ENCODE measurements at regions not wholly inside any gene's neighbourhood (a gene's known extent, or its start where the extent isn't known, plus 50 kb on each side); places are given as distances from the start of the nearest gene placed in this dataset.

DNA sequence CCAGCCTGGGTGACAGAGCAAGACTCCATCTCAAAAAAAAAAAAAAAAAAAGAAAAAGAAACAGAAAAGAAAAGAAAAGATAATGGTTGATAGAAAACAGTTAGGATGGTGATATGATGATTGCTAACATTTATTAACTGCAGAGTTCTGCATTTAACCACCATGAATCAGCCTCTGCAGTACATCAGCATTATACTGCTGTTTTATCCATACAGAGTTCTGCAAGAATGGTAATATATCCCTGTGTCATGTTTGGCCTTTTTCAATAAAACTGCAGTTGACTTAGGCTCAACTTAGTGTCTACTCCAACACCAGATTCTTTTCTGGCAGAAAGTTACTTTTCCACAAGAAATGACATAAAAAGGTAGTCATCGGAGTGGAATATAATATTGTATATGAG lies 62.6 kb downstream of the DUSP6 start:
- H3K36me3 ChIP-seq: no peaks in the 10 kb centered on the region
- intact Hi-C loops (cut with DNase I; ENCODE audit: low total_unique reads): no loop called here
- H3K4me3 ChIP-seq: no peak overlapping the region
- no peaks in the 10 kb centered on the region for H3K4me1 ChIP-seq
- no peaks in the 10 kb centered on the region for H3K9me3 ChIP-seq
- no peaks in the 10 kb centered on the region for H3K27me3 ChIP-seq
- no peak for TF ChIP-seq POLR2A (IDR thresholded peaks at IDR 0.05)
- TF ChIP-seq, protein P1, sequence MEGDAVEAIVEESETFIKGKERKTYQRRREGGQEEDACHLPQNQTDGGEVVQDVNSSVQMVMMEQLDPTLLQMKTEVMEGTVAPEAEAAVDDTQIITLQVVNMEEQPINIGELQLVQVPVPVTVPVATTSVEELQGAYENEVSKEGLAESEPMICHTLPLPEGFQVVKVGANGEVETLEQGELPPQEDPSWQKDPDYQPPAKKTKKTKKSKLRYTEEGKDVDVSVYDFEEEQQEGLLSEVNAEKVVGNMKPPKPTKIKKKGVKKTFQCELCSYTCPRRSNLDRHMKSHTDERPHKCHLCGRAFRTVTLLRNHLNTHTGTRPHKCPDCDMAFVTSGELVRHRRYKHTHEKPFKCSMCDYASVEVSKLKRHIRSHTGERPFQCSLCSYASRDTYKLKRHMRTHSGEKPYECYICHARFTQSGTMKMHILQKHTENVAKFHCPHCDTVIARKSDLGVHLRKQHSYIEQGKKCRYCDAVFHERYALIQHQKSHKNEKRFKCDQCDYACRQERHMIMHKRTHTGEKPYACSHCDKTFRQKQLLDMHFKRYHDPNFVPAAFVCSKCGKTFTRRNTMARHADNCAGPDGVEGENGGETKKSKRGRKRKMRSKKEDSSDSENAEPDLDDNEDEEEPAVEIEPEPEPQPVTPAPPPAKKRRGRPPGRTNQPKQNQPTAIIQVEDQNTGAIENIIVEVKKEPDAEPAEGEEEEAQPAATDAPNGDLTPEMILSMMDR (IDR thresholded peaks at IDR 0.05): no peak
- no peak overlapping the region for H3K27ac ChIP-seq
- DNase-seq: no peak

DNA sequence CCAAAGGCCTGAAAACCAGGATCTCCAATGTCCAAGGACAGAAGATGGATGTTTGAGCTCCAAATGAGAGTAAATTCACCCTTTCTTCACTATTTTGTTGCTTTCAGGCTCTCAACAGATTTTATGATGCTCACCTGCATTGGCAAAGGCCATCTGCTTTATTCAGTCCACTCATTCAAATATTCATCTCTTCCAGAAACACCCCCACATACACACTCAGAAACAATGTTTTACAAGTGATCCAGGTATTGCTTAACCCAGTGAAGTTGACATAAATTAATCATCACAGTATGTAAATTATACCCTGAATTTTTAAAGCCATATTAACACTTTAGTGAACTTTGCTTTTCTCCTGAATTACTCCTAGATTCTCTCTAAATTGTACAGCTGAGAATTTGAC lies 63.3 kb downstream of the DUSP6 start:
- intact Hi-C loops (cut with DNase I; ENCODE audit: low total_unique reads): no loop called here
- Histone ChIP-seq H3K4me3 (no peak overlapping the region), H3K36me3 (no peaks in the 10 kb centered on the region), H3K27ac (no peak overlapping the region), H3K9me3 (no peaks in the 10 kb centered on the region), H3K4me1 (no peaks in the 10 kb centered on the region), H3K27me3 (no peaks in the 10 kb centered on the region)
- no peak for DNase-seq
- TF ChIP-seq POLR2A (IDR thresholded peaks at IDR 0.05): no peak
- TF ChIP-seq, protein P1 (IDR thresholded peaks at IDR 0.05): no peak

DNA sequence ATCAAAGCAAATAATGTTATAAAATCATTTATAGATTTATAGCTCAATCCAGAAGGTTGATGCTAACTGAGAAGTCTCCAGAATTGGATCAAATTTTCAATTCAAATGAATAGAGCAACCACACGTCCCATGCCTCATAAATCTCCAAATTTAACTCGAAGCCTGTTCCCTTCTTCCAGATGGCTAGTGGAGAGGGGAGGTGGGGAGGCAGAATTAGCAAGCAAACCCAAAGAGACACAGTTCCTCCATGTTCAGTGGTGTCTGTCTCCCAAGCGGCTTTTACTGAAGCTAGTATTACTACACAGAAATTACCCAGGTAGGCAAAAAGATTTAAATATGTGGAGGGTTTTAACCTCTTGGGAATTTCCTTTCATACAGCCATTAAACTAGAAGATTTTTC lies 65.8 kb downstream of the DUSP6 start:
- no peaks in the 10 kb centered on the region for H3K27me3 ChIP-seq
- no peak overlapping the region for H3K27ac ChIP-seq

DNA sequence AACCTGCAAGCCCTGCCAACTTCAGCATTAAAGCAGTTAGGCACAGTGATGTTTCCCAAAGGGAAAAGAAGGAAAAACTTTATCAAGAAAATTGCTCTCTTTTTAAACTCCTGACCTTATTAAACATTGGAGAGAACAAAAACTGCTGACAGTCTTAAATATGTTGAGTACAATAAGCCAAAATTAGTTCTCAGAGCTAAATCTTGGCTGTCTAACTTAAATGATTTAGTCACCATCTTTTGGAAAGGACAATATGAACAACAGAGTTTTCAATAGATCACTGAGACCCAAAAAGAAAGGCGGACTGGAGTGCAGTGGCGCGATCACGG lies 70.8 kb downstream of the DUSP6 start:
- DNase-seq: no peak
- intact Hi-C loops (cut with DNase I; ENCODE audit: low total_unique reads): no loop called here
- Histone ChIP-seq H3K4me3 (no peak overlapping the region), H3K27me3 (no peaks in the 10 kb centered on the region), H3K36me3 (no peaks in the 10 kb centered on the region), H3K27ac (no peak overlapping the region), H3K9me3 (no peaks in the 10 kb centered on the region), H3K4me1 (no peaks in the 10 kb centered on the region)
- TF ChIP-seq POLR2A (IDR thresholded peaks at IDR 0.05): no peak
- TF ChIP-seq, protein P1 (IDR thresholded peaks at IDR 0.05): no peak

More for the DNA sequence above, 65.8 kb downstream of the DUSP6 start:
- no peak for TF ChIP-seq POLR2A (IDR thresholded peaks at IDR 0.05)
- TF ChIP-seq, protein P1 (IDR thresholded peaks at IDR 0.05): no peak
- Histone ChIP-seq H3K9me3 (no peaks in the 10 kb centered on the region), H3K36me3 (no peaks in the 10 kb centered on the region), H3K4me3 (no peak overlapping the region), H3K4me1 (no peaks in the 10 kb centered on the region)
- no peak for DNase-seq
- intact Hi-C loops (cut with DNase I; ENCODE audit: low total_unique reads): no loop called here

DNA sequence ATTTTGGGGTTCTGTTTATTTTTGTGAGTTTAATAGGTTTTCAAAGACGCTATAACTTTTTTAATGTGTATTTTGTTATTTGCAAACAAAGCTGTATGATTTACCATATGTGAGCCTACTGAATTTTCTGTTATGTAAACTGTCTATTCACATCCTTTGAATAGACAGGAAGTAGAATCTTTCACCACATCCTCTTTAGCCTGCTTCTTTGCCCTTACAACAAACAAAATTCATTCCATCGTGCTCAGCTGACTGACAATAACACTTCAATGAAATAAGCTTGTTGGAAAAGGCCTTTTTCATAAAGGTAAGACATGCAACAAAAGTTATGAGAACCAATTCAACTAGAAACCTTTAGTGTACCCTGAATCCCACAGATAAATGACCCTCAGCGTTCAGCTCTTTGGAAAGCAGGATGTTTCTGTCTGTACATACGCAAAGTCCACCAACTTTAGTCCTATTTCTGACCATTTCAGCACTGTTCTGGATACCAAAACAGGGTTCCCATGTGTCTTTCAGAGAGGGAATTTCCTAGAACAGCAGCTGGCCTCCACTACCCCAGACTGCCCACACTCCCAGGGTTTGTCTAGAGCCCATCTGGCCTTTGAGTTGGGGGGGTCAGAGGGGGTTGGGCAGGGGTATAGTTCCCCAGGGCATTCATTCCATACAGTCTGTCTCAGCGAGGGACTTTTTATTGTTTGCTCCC lies 71.3 kb downstream of the DUSP6 start:
- no peaks in the 10 kb centered on the region for H3K9me3 ChIP-seq
- intact Hi-C loops (cut with DNase I; ENCODE audit: low total_unique reads): no loop called here
- H3K27me3 ChIP-seq: no peaks in the 10 kb centered on the region
- no peak overlapping the region for H3K27ac ChIP-seq
- H3K4me3 ChIP-seq: no peak overlapping the region
- no peaks in the 10 kb centered on the region for H3K36me3 ChIP-seq
- TF ChIP-seq, protein P1 (IDR thresholded peaks at IDR 0.05): no peak
- no peak for TF ChIP-seq POLR2A (IDR thresholded peaks at IDR 0.05)
- no peaks in the 10 kb centered on the region for H3K4me1 ChIP-seq
- DNase-seq: no peak
